Sigmoid colon (tissue), 6 donors: ENCODE measurements at regions not wholly inside any gene's neighbourhood (a gene's known extent, or its start where the extent isn't known, plus 50 kb on each side); places are given as distances from the start of the nearest gene placed in this dataset.
A peak's percentile ranks its signal among the peaks of the same experiment; 100 is the strongest.

ENCODE experiments used
- DNase-seq: peaks from one replicate; pipeline ENCODE4 v3.0.0-alpha.2; 2019
- H3K27ac ChIP-seq, 4 donors: fragments of 200-600 bp; sonication (generic); one replicate each; pipeline ENCODE4 v1.5.1; 2016 to 2019; ENCODE audit warnings: mild to moderate bottlenecking in 1 of 4
- H3K27me3 ChIP-seq, 3 donors: fragments of 200-600 bp; sonication (generic); one replicate each; pipeline ENCODE4 v1.5.1; 2019; ENCODE audit warnings: mild to moderate bottlenecking in 1 of 3
- H3K36me3 ChIP-seq, 4 donors: fragments of 200-600 bp; sonication (generic); one replicate each; pipeline ENCODE4 v1.5.1; 2016 to 2019
- H3K4me1 ChIP-seq, 4 donors: fragments of 200-600 bp; sonication (generic); one replicate each; pipeline ENCODE4 v1.5.1; 2017 to 2019
- H3K4me3 ChIP-seq, 4 donors: fragments of 200-600 bp; sonication (generic); one replicate each; pipeline ENCODE4 v1.5.1; 2017 to 2019; ENCODE audit warnings: mild to moderate bottlenecking in 2 of 4, moderate library complexity in 1 of 4
- H3K9me3 ChIP-seq, 4 donors: fragments of 200-600 bp in 3 of 4; sonication (generic) in 3 of 4; one replicate each; pipeline versions ENCODE4 v1.5.1 to v1.6.1; 2013 to 2019
- CTCF ChIP-seq, 4 experiments: fragments of 450-650 bp in 3 of 4; fragments of 200-600 bp in 1 of 4; IDR thresholded peaks; one replicate each; pipeline ENCODE4 v1.5.1; 2016 to 2019; ENCODE audit warnings: antibody characterized with exemption in 4 of 4, mild to moderate bottlenecking in 3 of 4, moderate library complexity in 2 of 4
- EP300 ChIP-seq, 4 donors: sonication (generic); formaldehyde crosslinking; IDR thresholded peaks; one replicate each; pipeline ENCODE4 v1.6.1; 2017; ENCODE audit warnings: antibody characterized with exemption in 4 of 4
- POLR2A ChIP-seq, 2 donors: fragments of 450-650 bp; IDR thresholded peaks; one replicate each; pipeline ENCODE4 v1.6.1; 2016; ENCODE audit warnings: antibody characterized with exemption in 2 of 2, mild to moderate bottlenecking in 2 of 2, moderate library complexity in 2 of 2
- POLR2AphosphoS5 ChIP-seq, 4 donors: sonication (generic); formaldehyde crosslinking; IDR thresholded peaks; one replicate each; pipeline ENCODE4 v1.6.1; 2017; ENCODE audit warnings: antibody characterized with exemption in 4 of 4
- WGBS, 2 donors: extraction: QIAGEN DNeasy Blood & Tissue Kit; methylation state at CpG; one replicate each; pipeline ENCODE4 v1.1.7; 2013; 5-methylcytosine and 5-hydroxymethylcytosine counted together
- intact Hi-C: fragments of 100-400 bp; cut with DNase I; formaldehyde crosslinking; loops from one replicate; pipeline ENCODE4 v1.15.1; 2023
- donor health status: healthy with polysubstance abuse.
- donor health status: healthy.

- intact Hi-C loops, result no loop called here
- no peaks in the 10 kb centered on the region for H3K4me1 ChIP-seq
- 82% methylated on average over 7 of the region's 7 CpGs for WGBS, 2 donors
- H3K27me3 ChIP-seq, result peaks cover 0 to 6% (median 0%) of the 10 kb centered on the region in 3 donors
- no peak overlapping the region for H3K27ac ChIP-seq
- no peaks in the 10 kb centered on the region for H3K36me3 ChIP-seq
- peak; percentile 3 for DNase-seq
- TF ChIP-seq CTCF (IDR thresholded peaks at IDR 0.05) (no peak), POLR2A (IDR thresholded peaks at IDR 0.05) (no peak), EP300 (IDR thresholded peaks at IDR 0.05) (no peak), POLR2AphosphoS5 (IDR thresholded peaks at IDR 0.05) (no peak)
- no peaks in the 10 kb centered on the region for H3K9me3 ChIP-seq
- no peak overlapping the region for H3K4me3 ChIP-seq
Observed at GRCh38 chr14:101062601-101063000, 159.1 kb upstream of the RTL1 start.

- Histone ChIP-seq H3K27ac (no peak overlapping the region), H3K9me3 (no peaks in the 10 kb centered on the region), H3K36me3 (no peaks in the 10 kb centered on the region), H3K27me3 (peaks cover 0 to 6% (median 0%) of the 10 kb centered on the region in 3 donors), H3K4me3 (no peak overlapping the region), H3K4me1 (no peaks in the 10 kb centered on the region)
- WGBS, 2 donors, result 86 to 90% methylated on average over 11 of the region's 11 CpGs
- intact Hi-C loops, result no loop called here
- peak; percentile 41 for DNase-seq
- TF ChIP-seq POLR2AphosphoS5 (IDR thresholded peaks at IDR 0.05) (no peak), EP300 (IDR thresholded peaks at IDR 0.05) (no peak), POLR2A (IDR thresholded peaks at IDR 0.05) (no peak), CTCF (IDR thresholded peaks at IDR 0.05) (no peak)
Observed at GRCh38 chr14:101063121-101063520, 159.6 kb upstream of the RTL1 start.

- H3K36me3 ChIP-seq, result no peaks in the 10 kb centered on the region
- no peak for TF ChIP-seq EP300 (IDR thresholded peaks at IDR 0.05)
- TF ChIP-seq POLR2A (IDR thresholded peaks at IDR 0.05), result no peak
- no peak for TF ChIP-seq CTCF (IDR thresholded peaks at IDR 0.05)
- TF ChIP-seq POLR2AphosphoS5 (IDR thresholded peaks at IDR 0.05), result no peak
- H3K9me3 ChIP-seq, result no peaks in the 10 kb centered on the region
- 81 to 88% methylated on average over 16 of the region's 16 CpGs for WGBS, 2 donors
- H3K4me1 ChIP-seq, result no peaks in the 10 kb centered on the region
- DNase-seq, result peak; percentile 32
- H3K4me3 ChIP-seq, result no peak overlapping the region
- intact Hi-C loops, result no loop called here
- peaks cover 0 to 6% (median 0%) of the 10 kb centered on the region in 3 donors for H3K27me3 ChIP-seq
- H3K27ac ChIP-seq, result no peak overlapping the region
Observed at GRCh38 chr14:101064121-101064661, 160.7 kb upstream of the RTL1 start.

GRCh38 chr14:101064718-101065117, 161.2 kb upstream of the RTL1 start:
- Histone ChIP-seq H3K27me3 (peaks cover 0 to 6% (median 0%) of the 10 kb centered on the region in 3 donors), H3K36me3 (no peaks in the 10 kb centered on the region), H3K9me3 (no peaks in the 10 kb centered on the region), H3K4me3 (no peak overlapping the region), H3K4me1 (no peaks in the 10 kb centered on the region), H3K27ac (no peak overlapping the region)
- intact Hi-C loops, result no loop called here
- DNase-seq, result peak; percentile 18
- WGBS, 2 donors, result 94 to 95% methylated on average over 7 of the region's 7 CpGs
- TF ChIP-seq EP300 (IDR thresholded peaks at IDR 0.05), result no peak

GRCh38 chr14:101065246-101065645, 161.7 kb upstream of the RTL1 start:
- peak; percentile 42 for DNase-seq
- Histone ChIP-seq H3K9me3 (no peaks in the 10 kb centered on the region), H3K4me1 (no peaks in the 10 kb centered on the region), H3K27ac (no peak overlapping the region), H3K36me3 (no peaks in the 10 kb centered on the region), H3K27me3 (peaks cover 0 to 6% (median 0%) of the 10 kb centered on the region in 3 donors), H3K4me3 (no peak overlapping the region)
- intact Hi-C loops, result no loop called here
- 93 to 94% methylated on average over 27 of the region's 27 CpGs for WGBS, 2 donors
- no peak for TF ChIP-seq POLR2AphosphoS5 (IDR thresholded peaks at IDR 0.05)
- TF ChIP-seq CTCF (IDR thresholded peaks at IDR 0.05), result no peak
- TF ChIP-seq POLR2A (IDR thresholded peaks at IDR 0.05), result no peak
- no peak for TF ChIP-seq EP300 (IDR thresholded peaks at IDR 0.05)
